T-helper 17 cell (primary cell): ENCODE measurements at regions not wholly inside any gene's neighbourhood (a gene's known extent, or its start where the extent isn't known, plus 50 kb on each side); places are given as distances from the start of the nearest gene placed in this dataset.
"Not testable (repeated sequence)": the region's sequence is repeated elsewhere in the genome, so short reads cannot be mapped to it uniquely, and the experiment has no call there.

Experiments used
- ATAC-seq: fragments of 150-1000 bp; cut with Tn5 transposase; 2 replicates; pipeline ENCODE4 v1.10.0; 2021; ENCODE audit warnings: mild to moderate bottlenecking, moderate library complexity
- DNase-seq, 3 donors: peaks; one replicate each; pipeline versions ENCODE4 v3.0.0 to v3.0.0-alpha.2; 2020 to 2021
- H3K9me3 ChIP-seq: one replicate; pipeline ENCODE4 v1.7.0; 2013; ENCODE audit warnings: low read length, mild to moderate bottlenecking; ENCODE audit not compliant: control insufficient read depth, poor library complexity, severe bottlenecking
- H3K27ac Mint-ChIP-seq: one replicate; pipeline ENCODE4 v1.8.0; 2022; ENCODE audit warnings: mild to moderate bottlenecking, moderate library complexity, mixed read lengths
- H3K27me3 Mint-ChIP-seq: one replicate; pipeline ENCODE4 v1.8.0; 2022; ENCODE audit warnings: mixed read lengths
- H3K36me3 Mint-ChIP-seq: one replicate; pipeline ENCODE4 v1.8.0; 2022; ENCODE audit warnings: low read depth, mixed read lengths
- H3K4me1 Mint-ChIP-seq: one replicate; pipeline ENCODE4 v1.8.0; 2022; ENCODE audit warnings: mild to moderate bottlenecking, mixed read lengths
- H3K4me3 Mint-ChIP-seq: one replicate; pipeline ENCODE4 v1.8.0; 2022; ENCODE audit warnings: mild to moderate bottlenecking, moderate library complexity, mixed read lengths

DNA sequence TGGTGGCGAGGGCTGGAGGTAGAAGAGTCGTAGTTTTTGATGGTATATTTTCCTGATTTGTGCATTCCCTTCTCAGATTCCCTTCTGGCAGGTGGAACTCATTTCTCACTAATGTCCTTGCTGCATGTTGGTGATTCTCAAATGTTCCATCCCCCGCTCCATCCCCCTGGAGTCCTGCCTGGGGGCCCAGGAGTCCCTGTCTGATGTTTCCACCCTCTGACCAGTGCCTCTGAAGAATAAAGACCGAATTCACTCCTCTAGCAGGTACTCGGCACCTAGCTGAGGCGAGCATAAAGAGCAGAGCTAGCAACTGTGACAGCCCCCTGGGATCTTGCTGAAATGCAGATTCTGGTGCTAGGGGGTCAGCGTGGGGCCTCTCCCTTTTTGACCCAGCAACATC, 301.8 kb downstream of the BCL2L11 start:
- ATAC-seq, H3K4me3 Mint-ChIP-seq, H3K36me3 Mint-ChIP-seq, H3K9me3 ChIP-seq, H3K27ac Mint-ChIP-seq, H3K4me1 Mint-ChIP-seq, H3K27me3 Mint-ChIP-seq, DNase-seq: not testable (repeated sequence)

DNA sequence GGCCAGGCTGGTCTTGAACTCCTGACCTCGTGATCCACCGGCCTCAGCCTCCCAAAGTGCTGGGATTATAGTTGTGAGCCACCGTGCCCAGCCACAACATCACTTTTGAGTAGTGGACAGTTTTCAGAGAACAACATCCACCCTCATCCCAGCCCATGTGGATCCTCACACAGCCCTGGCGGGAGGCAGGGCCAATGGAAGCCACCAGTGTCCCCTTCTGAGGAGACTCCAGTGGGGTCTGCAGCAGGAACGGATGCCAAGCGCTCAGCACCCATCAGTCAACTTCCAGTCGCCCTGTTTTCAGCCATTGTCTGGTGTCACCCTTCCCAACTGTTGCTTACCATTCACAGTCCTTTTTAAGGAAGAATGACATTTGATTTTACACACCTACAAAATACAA, 302.5 kb downstream of the BCL2L11 start:
- not testable (repeated sequence) for DNase-seq, H3K4me3 Mint-ChIP-seq, H3K36me3 Mint-ChIP-seq, H3K4me1 Mint-ChIP-seq, H3K9me3 ChIP-seq, H3K27me3 Mint-ChIP-seq, ATAC-seq, H3K27ac Mint-ChIP-seq

DNA sequence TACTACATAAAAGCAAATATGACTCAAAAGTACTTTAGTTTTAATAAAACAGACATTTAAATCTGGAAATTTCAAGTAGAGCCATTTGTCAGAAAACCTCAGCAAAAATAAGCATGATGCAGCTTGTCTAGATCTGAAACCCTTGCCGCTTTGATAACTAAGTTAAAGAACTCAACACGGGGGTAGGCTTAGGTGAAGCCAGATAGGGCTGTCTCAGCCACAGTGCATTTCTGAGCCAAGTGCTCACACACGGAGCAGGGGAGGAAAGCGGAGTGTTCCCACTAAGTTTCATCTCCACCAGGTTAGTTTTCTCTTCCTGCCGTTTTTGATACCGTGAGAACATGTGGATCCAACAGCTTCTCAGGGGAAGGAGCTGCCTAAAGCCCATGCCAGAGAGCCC, 303.5 kb downstream of the BCL2L11 start:
- not testable (repeated sequence) for H3K36me3 Mint-ChIP-seq, H3K27me3 Mint-ChIP-seq, H3K9me3 ChIP-seq, DNase-seq, H3K4me1 Mint-ChIP-seq, H3K4me3 Mint-ChIP-seq
- H3K27ac Mint-ChIP-seq: peak overlapping the region; percentile 53
- ATAC-seq: peak; percentile 44

DNA sequence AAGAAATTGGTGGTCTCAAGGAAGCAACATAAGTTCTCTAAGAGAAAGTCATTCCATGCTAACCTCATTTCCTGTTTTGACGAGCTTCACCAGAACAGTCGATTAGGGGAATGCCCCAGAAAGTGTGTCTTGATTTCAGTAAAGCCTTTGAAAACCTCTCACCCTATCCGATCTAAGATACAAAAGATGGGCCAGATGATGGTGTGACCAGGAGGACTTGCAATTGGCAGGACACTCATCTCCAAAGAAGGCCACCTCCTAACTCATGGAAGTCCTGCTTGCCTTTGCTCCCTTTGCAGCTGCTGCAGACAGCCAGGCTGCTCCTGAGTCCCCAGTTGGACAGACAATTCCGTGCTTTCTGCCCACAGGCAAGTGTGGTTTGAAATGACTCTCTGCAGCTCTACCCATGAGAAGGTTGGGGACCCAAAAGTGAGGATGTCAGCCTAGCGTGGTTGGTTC, 304.2 kb downstream of the BCL2L11 start:
- H3K36me3 Mint-ChIP-seq, H3K9me3 ChIP-seq, H3K4me1 Mint-ChIP-seq, H3K4me3 Mint-ChIP-seq, H3K27me3 Mint-ChIP-seq: not testable (repeated sequence)
- DNase-seq: peak in 2 of 3 donors; percentile 12 to 14
- peak; percentile 88 for ATAC-seq
- peak overlapping the region; percentile 53 for H3K27ac Mint-ChIP-seq

DNA sequence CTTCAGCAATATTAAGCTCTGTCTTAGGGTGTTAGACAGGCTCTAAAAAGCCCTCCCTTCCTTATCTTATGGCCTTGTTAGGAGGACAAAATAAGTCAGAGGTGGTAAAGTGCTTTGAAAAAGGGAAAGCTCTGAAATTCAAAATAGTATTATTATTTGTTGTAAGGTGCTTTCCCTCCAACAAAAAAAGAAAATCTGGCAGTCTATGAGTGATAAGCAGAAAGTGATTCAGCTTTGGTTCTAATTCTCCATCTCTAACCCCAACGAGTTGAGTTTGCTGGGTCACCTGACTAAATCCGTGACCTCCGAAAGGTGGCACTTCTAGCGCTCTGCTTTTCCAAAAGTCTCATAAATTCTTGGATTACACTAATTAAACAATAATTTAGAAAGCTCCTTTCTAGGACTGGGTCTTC, 305.1 kb downstream of the BCL2L11 start:
- ATAC-seq: peak; percentile 4
- not testable (repeated sequence) for H3K9me3 ChIP-seq, DNase-seq, H3K4me3 Mint-ChIP-seq, H3K36me3 Mint-ChIP-seq, H3K4me1 Mint-ChIP-seq, H3K27me3 Mint-ChIP-seq
- H3K27ac Mint-ChIP-seq: peak overlapping the region; percentile 53

DNA sequence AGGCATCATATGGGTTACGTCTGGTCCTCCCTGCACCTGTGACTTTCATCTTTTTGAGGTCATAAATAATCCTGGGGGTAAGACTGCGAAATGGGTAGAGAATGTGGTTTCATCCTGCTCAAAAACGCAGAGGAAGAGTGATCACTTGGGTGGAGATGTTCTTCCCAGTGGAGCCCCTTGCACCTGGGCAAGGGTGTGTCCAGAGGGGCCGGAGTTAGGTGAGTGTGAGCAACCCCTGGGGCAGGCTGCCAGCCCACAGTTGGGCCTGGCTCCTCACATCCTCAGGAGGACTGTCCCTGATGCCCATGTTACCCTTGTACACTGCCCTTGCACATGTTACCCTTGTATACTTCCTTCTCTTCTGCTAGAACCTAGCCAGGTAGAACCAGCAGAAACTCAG, 306.6 kb downstream of the BCL2L11 start:
- H3K4me3 Mint-ChIP-seq, DNase-seq, H3K27me3 Mint-ChIP-seq, H3K36me3 Mint-ChIP-seq, H3K4me1 Mint-ChIP-seq, ATAC-seq, H3K9me3 ChIP-seq: not testable (repeated sequence)
- peak overlapping the region; percentile 37 for H3K27ac Mint-ChIP-seq

DNA sequence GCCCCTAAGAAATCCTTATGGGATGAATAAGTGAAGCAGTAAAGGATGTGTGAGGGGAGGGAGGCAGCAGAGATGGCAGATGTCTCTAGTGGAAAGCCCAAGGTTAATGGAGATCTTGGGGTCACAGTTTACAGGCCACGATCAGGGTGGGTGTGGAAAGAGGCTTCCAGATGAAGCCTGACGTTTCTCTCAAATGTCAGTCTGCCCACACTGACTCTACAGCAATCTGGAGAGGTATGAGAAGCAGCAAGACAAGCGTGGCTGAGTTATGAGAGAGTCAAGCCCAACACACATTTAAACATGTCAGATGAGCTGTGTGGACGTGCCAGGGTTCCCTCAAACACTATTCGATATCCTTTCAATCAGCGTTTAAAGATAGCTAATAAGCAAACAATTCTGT, 308.2 kb downstream of the BCL2L11 start:
- DNase-seq, H3K27ac Mint-ChIP-seq, H3K36me3 Mint-ChIP-seq, H3K9me3 ChIP-seq, H3K4me1 Mint-ChIP-seq, H3K27me3 Mint-ChIP-seq, ATAC-seq: not testable (repeated sequence)
- H3K4me3 Mint-ChIP-seq: peak overlapping the region; percentile 31

DNA sequence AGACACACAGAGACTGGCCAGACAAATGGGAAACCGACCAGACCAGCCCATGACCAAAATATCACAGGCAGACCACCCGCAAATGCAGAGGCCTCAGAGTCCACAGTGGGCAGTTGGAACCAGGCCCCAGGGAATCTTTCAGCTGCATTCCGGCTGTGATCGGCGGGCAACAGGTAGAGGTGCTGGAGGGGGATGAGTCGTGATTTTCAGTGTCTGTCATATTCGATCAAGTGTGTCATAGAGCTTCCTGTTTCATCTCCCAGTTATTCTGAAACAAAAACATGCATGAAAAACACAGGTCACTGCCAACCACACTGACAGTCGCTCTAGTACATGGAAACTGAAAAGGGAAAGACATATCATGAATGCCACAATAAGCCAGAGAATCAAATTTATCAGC, 308.6 kb downstream of the BCL2L11 start:
- not testable (repeated sequence) for H3K27ac Mint-ChIP-seq, DNase-seq, H3K4me1 Mint-ChIP-seq, H3K9me3 ChIP-seq, H3K36me3 Mint-ChIP-seq, H3K27me3 Mint-ChIP-seq
- H3K4me3 Mint-ChIP-seq: peak overlapping the region; percentile 31
- ATAC-seq: peak; percentile 10

DNA sequence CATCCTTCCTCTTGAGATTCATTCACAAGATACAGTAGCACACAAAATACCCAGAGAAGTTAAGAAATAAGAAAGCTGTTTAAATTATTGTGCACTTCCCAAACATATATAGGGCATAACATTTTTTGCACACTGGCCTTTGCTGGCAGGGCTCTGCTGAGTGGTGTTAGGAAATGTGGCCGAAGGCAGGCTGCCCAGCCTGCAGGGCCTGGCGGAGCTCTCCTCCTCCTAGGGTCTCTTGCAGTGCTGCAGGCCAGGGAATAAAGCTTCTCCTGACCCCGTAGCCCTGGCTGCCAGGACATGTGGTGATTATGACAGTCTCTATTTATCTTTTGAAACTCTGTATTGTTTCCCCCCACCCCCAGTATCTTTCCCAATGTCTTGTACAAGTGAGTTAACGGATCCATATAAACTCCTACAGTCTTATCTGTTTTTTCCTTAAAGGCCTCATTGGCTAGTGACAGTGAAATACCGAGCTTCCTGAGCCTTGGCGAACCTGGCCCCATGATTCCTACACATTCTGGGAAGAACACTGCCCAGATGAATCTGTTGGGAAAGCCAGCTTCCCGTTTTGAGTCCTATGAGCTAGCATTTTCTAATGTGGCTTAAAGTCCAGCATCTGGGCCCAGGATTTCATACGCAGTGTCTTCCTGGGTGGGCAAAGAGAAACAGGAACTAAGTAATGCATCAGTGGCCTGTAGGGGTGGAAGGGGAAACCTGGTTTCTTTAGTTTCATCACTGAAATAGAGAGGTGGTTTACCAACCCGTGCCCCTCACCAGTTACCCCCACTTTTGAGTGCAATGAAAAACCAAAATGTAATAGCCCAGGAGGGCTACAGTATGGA, 310.3 kb downstream of the BCL2L11 start:
- H3K27ac Mint-ChIP-seq, H3K4me1 Mint-ChIP-seq, DNase-seq, H3K27me3 Mint-ChIP-seq, H3K4me3 Mint-ChIP-seq, H3K36me3 Mint-ChIP-seq, H3K9me3 ChIP-seq: not testable (repeated sequence)
- ATAC-seq: peak; percentile 48

DNA sequence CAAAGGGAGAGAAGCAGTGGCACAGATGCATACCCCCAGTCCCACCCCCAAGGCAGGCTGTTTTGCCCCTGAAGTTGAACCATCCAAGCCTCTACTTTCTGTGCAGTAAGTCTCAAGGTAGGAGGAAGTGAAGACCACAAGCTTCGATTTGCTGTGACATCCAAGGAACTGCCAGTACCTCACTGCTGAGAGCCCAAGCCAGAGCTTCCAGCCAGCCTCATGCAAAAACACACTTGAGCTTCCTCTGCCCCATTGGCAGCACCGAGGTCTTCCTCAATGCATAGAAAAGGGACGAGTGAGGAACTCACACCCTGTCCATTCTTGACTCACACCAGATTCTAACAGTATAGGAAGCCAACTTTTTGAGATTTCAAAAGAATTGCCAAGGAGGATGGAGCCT, 311.7 kb downstream of the BCL2L11 start:
- H3K4me1 Mint-ChIP-seq, H3K36me3 Mint-ChIP-seq, H3K27me3 Mint-ChIP-seq, H3K9me3 ChIP-seq, DNase-seq, H3K4me3 Mint-ChIP-seq, H3K27ac Mint-ChIP-seq: not testable (repeated sequence)
- peak; percentile 10 for ATAC-seq

DNA sequence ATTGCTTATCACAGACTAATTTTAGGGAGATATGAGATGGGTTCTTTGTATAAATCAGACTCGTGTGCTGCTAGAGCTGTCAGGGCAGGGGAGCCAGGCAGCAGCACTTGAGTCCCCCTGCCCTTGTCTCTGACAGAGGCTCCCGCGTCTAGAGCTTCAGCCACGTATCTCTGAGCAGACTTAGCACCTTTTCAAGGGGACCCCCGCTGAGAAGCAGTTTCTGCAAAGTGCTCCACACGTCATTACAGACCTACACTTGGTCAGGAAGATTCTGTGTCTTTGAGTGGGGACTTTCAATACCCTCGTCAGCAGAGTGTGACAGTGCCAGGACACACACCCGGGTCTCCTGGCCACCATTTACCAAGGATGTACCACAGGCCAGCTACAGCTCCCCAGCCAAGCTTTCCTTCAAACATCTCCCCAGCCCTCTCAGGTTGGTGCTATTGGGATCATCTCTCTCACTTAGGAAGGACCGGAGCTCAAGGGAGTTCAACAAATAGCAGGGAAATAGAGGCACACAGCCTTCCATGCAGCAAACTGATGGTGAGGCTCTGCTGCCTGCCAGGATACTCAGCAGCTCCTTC, 312.3 kb downstream of the BCL2L11 start:
- H3K27me3 Mint-ChIP-seq, DNase-seq, ATAC-seq, H3K4me1 Mint-ChIP-seq, H3K4me3 Mint-ChIP-seq, H3K9me3 ChIP-seq, H3K36me3 Mint-ChIP-seq, H3K27ac Mint-ChIP-seq: not testable (repeated sequence)

DNA sequence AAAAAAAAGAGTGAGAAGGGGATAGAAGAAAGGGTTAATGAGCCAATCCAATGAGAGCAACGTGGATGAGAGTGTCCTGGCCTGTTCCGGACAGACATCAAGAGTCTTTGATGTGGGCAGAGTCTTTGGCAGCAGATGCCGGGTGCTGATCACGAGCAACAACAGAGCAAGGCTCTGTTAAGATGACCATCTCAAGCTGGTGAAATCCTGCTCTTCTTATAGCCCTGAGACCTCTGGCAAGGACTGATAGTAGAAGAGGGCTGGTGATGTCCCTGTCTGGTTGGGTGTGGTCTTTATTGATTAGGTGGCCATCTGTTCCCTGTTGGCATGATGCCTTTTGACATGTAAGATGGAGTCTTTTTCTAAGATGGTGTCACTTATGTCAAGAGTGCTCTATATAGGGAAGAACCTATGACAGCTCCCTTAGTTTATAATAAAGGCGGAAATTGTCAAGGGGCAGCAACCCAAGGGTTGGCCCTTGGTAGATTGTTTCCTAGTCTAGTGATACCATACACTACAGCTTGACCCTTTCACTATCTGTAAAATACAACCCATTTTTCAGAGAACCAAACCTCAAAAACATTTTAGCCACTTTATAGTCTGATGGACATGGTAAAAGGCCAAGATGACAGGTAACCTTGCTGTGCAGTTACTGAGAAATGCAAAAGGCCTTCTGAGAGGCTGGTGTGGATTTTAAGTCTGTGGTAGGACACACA, 313.3 kb downstream of the BCL2L11 start:
- not testable (repeated sequence) for H3K4me1 Mint-ChIP-seq, H3K4me3 Mint-ChIP-seq, DNase-seq, H3K27me3 Mint-ChIP-seq, H3K9me3 ChIP-seq, H3K36me3 Mint-ChIP-seq, ATAC-seq, H3K27ac Mint-ChIP-seq

DNA sequence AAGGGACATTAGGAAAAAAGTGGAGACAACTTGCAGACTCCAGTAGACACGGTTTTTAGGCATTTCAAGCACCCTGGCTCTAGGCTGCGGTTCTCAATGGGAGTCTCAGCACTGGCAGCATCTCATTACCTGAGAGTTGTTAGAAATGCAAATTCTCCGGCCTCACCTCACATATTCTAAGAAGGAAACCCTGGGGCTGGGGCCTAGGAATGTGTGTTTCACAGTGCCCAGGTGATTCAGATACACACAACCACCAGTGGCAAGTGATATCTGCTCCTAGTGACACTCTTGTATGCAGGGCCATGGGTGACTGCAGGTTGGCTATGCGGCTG, 313.9 kb downstream of the BCL2L11 start:
- not testable (repeated sequence) for ATAC-seq, DNase-seq, H3K27ac Mint-ChIP-seq, H3K4me1 Mint-ChIP-seq, H3K9me3 ChIP-seq, H3K4me3 Mint-ChIP-seq, H3K36me3 Mint-ChIP-seq, H3K27me3 Mint-ChIP-seq
